ENCODE measurements at regions not wholly inside any gene's neighbourhood (a gene's known extent, or its start where the extent isn't known, plus 50 kb on each side); places are given as distances from the start of the nearest gene placed in this dataset.

DNA sequence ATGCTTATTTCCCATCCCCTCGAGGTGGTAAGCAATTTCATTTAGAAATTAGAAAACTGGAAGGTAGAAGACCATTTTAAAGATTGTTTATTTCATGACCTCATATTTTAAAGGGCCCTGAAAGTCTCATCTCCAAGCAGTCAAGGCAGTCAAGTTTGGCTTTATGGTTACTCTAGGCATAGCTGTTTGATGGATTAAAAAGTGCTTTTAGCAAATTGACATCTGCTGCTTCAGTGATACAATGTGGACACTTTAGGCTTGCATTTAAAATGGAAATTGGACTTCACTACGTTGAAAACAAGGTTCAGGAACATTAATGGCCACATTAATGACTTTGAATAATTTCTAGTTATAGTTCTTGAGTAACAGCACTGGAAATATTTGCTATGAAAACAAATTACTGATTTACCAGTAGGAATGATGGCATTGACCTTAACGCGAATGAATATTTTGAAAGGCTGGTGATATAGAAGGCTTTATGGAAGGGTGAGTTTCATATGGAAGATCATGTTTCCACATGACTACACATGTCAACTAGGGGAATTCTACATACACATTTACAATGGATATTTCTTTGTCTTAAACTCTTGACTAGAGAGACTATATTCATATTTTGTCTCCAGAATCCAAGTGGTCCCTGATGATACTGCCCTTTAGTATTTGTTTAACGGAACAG lies 873.5 kb downstream of the JRKL start:
- Histone ChIP-seq H3K4me1 (no peaks in the 10 kb centered on the region), H3K27me3 (no peaks in the 10 kb centered on the region), H3K27ac (no peak overlapping the region), H3K9me3 (no peaks in the 10 kb centered on the region), H3K36me3 (no peaks in the 10 kb centered on the region), H3K4me3 (no peak overlapping the region)
- intact Hi-C loops (cut with DNase I; ENCODE audit: low total_unique reads) (no loop called here), in situ Hi-C loops (cut with MboI; ENCODE audit: low pct_ligation_motif_present in 1 of 4, low pct_unique_long_range_greater_than_20kb in 1 of 4, low sequenced_read_pairs in 3 of 4) (no loop called here)
- 65 to 70% methylated on average over 5 of the region's 5 CpGs for WGBS, 2 donors (ENCODE audit: low coverage in 1 of 2)
- DNase-seq: no peak
- no peak for TF ChIP-seq POLR2A (IDR thresholded peaks at IDR 0.05)
- no peak for TF ChIP-seq POLR2AphosphoS5 (IDR thresholded peaks at IDR 0.05)
- no peak for TF ChIP-seq EP300 (IDR thresholded peaks at IDR 0.05; ENCODE audit: low read depth)
- TF ChIP-seq, protein P1, sequence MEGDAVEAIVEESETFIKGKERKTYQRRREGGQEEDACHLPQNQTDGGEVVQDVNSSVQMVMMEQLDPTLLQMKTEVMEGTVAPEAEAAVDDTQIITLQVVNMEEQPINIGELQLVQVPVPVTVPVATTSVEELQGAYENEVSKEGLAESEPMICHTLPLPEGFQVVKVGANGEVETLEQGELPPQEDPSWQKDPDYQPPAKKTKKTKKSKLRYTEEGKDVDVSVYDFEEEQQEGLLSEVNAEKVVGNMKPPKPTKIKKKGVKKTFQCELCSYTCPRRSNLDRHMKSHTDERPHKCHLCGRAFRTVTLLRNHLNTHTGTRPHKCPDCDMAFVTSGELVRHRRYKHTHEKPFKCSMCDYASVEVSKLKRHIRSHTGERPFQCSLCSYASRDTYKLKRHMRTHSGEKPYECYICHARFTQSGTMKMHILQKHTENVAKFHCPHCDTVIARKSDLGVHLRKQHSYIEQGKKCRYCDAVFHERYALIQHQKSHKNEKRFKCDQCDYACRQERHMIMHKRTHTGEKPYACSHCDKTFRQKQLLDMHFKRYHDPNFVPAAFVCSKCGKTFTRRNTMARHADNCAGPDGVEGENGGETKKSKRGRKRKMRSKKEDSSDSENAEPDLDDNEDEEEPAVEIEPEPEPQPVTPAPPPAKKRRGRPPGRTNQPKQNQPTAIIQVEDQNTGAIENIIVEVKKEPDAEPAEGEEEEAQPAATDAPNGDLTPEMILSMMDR (IDR thresholded peaks at IDR 0.05): no peak

DNA sequence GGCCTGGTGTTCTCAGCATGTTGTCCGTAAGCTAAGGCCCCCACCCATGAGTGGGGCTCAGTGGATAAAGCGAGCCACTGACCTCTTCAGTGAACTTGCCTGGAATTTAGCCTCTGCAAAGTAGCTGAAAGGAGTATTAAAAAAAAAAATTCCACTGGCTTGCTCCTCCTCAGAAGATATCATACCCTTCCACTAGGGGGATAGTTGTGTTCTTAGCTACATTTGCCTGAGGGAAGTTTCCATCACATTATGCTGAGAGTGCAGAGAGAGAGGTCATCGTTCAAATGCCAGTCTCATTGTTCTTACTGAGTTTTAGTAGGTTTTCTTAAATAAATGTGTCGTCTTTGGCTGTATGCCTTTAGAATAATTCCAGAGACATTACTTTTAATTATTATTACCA lies 879.7 kb downstream of the JRKL start:
- no peak overlapping the region for H3K4me3 ChIP-seq
- intact Hi-C loops (cut with DNase I; ENCODE audit: low total_unique reads) (no loop called here), in situ Hi-C loops (cut with MboI; ENCODE audit: low pct_ligation_motif_present in 1 of 4, low pct_unique_long_range_greater_than_20kb in 1 of 4, low sequenced_read_pairs in 3 of 4) (no loop called here)
- no peak for TF ChIP-seq POLR2AphosphoS5 (IDR thresholded peaks at IDR 0.05)
- TF ChIP-seq EP300 (IDR thresholded peaks at IDR 0.05; ENCODE audit: low read depth): no peak
- TF ChIP-seq POLR2A (IDR thresholded peaks at IDR 0.05): no peak
- TF ChIP-seq, protein P1 (IDR thresholded peaks at IDR 0.05): no peak
- no peaks in the 10 kb centered on the region for H3K4me1 ChIP-seq
- H3K27me3 ChIP-seq: no peaks in the 10 kb centered on the region
- H3K36me3 ChIP-seq: no peaks in the 10 kb centered on the region
- no peak overlapping the region for H3K27ac ChIP-seq
- no peak for DNase-seq
- peaks cover 0 to 6% of the 10 kb centered on the region in 2 donors for H3K9me3 ChIP-seq
- WGBS, 2 donors (ENCODE audit: low coverage in 1 of 2): 64 to 75% methylated on average over 4 of the region's 4 CpGs

DNA sequence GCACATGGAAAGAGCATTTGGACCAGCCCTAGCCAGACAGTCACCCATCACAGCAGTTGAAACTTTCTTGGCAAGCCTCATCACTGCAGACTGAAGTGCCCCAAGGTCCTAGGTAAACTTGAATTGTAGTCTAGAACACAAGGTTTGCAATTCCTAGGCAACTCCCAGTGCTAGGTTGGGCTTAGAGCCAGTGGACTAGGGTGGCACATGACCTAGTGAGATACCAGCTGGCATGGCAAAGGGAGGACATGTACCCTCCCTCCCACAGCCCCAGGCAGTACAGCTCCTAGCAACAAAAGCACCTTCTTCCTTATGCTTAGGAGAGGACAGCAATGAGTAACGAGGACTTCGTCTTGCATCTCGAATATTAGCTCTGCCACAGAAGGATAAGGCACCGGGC lies 889.5 kb downstream of the JRKL start:
- Histone ChIP-seq H3K4me3 (no peak overlapping the region), H3K36me3 (no peaks in the 10 kb centered on the region), H3K4me1 (no peaks in the 10 kb centered on the region), H3K27me3 (no peaks in the 10 kb centered on the region), H3K27ac (no peak overlapping the region), H3K9me3 (peaks cover 4 to 16% of the 10 kb centered on the region in 2 donors)
- intact Hi-C loops (cut with DNase I; ENCODE audit: low total_unique reads): no loop called here
- in situ Hi-C loops (cut with MboI; ENCODE audit: low pct_ligation_motif_present in 1 of 4, low pct_unique_long_range_greater_than_20kb in 1 of 4, low sequenced_read_pairs in 3 of 4): no loop called here
- no peak for DNase-seq
- WGBS, 2 donors (ENCODE audit: low coverage in 1 of 2): 86% methylated on average over 4 of the region's 4 CpGs; no CpG with 5 or more reads in 1 of the 2 donors
- TF ChIP-seq POLR2A (IDR thresholded peaks at IDR 0.05): no peak
- TF ChIP-seq POLR2AphosphoS5 (IDR thresholded peaks at IDR 0.05): no peak
- TF ChIP-seq EP300 (IDR thresholded peaks at IDR 0.05; ENCODE audit: low read depth): no peak
- TF ChIP-seq, protein P1 (IDR thresholded peaks at IDR 0.05): no peak

DNA sequence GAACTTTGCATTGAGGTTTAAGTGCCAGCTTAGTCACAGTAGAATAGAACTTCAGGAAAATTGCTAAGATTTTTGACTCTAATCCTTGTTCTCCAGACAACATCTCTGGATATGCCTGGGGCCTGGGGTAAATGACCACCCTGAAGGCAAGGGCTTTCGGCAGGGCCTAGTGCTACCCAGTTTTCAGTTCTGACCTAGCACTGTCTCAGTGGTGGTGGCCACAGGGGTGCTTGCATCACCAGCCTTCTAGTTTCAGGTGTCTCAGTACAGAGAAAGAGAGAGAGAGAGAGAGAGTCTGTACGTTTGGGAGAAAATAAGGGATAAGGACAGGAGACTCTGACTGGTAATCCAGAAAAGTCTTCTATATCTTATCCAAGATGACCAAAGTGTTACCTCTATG lies 890.5 kb downstream of the JRKL start:
- intact Hi-C loops (cut with DNase I; ENCODE audit: low total_unique reads): no loop called here
- H3K4me1 ChIP-seq: no peaks in the 10 kb centered on the region
- H3K27ac ChIP-seq: no peak overlapping the region
- in situ Hi-C loops (cut with MboI; ENCODE audit: low pct_ligation_motif_present in 1 of 4, low pct_unique_long_range_greater_than_20kb in 1 of 4, low sequenced_read_pairs in 3 of 4): no loop called here
- H3K27me3 ChIP-seq: no peaks in the 10 kb centered on the region
- peaks cover 4 to 6% of the 10 kb centered on the region in 2 donors for H3K9me3 ChIP-seq
- H3K36me3 ChIP-seq: no peaks in the 10 kb centered on the region
- 38 to 79% methylated on average over 1 to 2 of the region's 2 CpGs for WGBS, 2 donors (ENCODE audit: low coverage in 1 of 2)
- H3K4me3 ChIP-seq: no peak overlapping the region
- DNase-seq: no peak
- TF ChIP-seq EP300 (IDR thresholded peaks at IDR 0.05; ENCODE audit: low read depth) (no peak), POLR2A (IDR thresholded peaks at IDR 0.05) (no peak), POLR2AphosphoS5 (IDR thresholded peaks at IDR 0.05) (no peak)

DNA sequence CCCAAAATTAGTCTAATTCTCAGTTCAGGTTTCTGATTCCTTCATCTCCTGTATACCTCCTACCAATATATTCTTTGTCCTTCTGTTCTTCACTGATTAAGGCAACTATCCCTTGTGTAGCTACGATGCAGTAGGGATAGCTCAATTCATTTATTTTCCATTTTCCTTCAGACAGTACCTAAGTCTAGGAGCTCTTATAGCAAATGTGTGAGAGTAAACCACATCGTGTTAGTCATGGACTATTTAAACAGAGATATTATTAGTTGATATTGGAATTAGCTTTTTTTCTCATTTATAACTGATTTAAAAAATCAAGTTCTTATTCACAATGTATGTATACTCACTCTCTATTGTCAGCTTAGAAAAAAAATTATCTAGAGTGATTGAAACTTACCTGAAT lies 900.0 kb downstream of the JRKL start:
- Histone ChIP-seq H3K4me1 (no peaks in the 10 kb centered on the region), H3K36me3 (no peaks in the 10 kb centered on the region), H3K27me3 (no peaks in the 10 kb centered on the region), H3K9me3 (peaks cover 0 to 3% of the 10 kb centered on the region in 2 donors), H3K4me3 (no peak overlapping the region), H3K27ac (no peak overlapping the region)
- no peak for DNase-seq
- in situ Hi-C loops (cut with MboI; ENCODE audit: low pct_ligation_motif_present in 1 of 4, low pct_unique_long_range_greater_than_20kb in 1 of 4, low sequenced_read_pairs in 3 of 4) (no loop called here), intact Hi-C loops (cut with DNase I; ENCODE audit: low total_unique reads) (no loop called here)
- TF ChIP-seq POLR2AphosphoS5 (IDR thresholded peaks at IDR 0.05) (no peak), POLR2A (IDR thresholded peaks at IDR 0.05) (no peak), EP300 (IDR thresholded peaks at IDR 0.05; ENCODE audit: low read depth) (no peak)
- TF ChIP-seq, protein P1 (IDR thresholded peaks at IDR 0.05): no peak
- 72 to 81% methylated on average over 2 of the region's 2 CpGs for WGBS, 2 donors (ENCODE audit: low coverage in 1 of 2)
